H1 (cell line): ENCODE measurements at regions not wholly inside any gene's neighbourhood (a gene's known extent, or its start where the extent isn't known, plus 50 kb on each side); places are given as distances from the start of the nearest gene placed in this dataset.

Experiments
- CTCF ChIA-PET: fragments of 300-600 bp; sonication (Branson Sonifier 250); formaldehyde crosslinking; loops from one replicate; lab custom pipeline; 2021; ENCODE audit not compliant: partially characterized antibody; lab: Charles Lee
- POLR2A ChIA-PET: fragments of 300-600 bp; sonication (Branson Sonifier 250); formaldehyde crosslinking; loops from one replicate; lab custom pipeline; 2021; ENCODE audit warnings: inconsistent platforms; ENCODE audit not compliant: partially characterized antibody; lab: Charles Lee
- DNase-seq, 2 experiments: peaks; one replicate each; pipeline versions ENCODE4 v3.0.0 to v3.0.0-alpha.2; 2010 to 2022; ENCODE audit warnings: low spot score in 2 of 2, low read depth in 1 of 2, mixed read lengths in 1 of 2
- FAIRE-seq: peaks from 2 replicates; lab custom pipeline; 2011; peaks lifted over from hg19 to GRCh38; lab: Jason Lieb, UNC
- H2AFZ ChIP-seq: 2 replicates; pipeline ENCODE4 v1.8.1; 2012; ENCODE audit warnings: low read length, inconsistent platforms
- H2AK5ac ChIP-seq: 2 replicates; pipeline ENCODE4 v1.6.1; 2013; ENCODE audit warnings: low read depth, low read length
- H2BK120ac ChIP-seq: replicated peaks from 2 replicates; pipeline ENCODE3; 2013; ENCODE audit warnings: low read depth, low read length, inconsistent platforms
- H2BK12ac ChIP-seq: 2 replicates; pipeline ENCODE4 v1.6.1; 2013; ENCODE audit warnings: low read depth, low read length
- H2BK15ac ChIP-seq: 2 replicates; pipeline ENCODE4 v1.6.1; 2013; ENCODE audit warnings: low read length
- H2BK20ac ChIP-seq: 2 replicates; pipeline ENCODE4 v1.6.1; 2013; ENCODE audit warnings: low read length
- H2BK5ac ChIP-seq: 2 replicates; pipeline ENCODE4 v1.6.1; 2013; ENCODE audit warnings: low read depth, low read length
- H3K14ac ChIP-seq: 2 replicates; pipeline ENCODE4 v1.6.1; 2013; ENCODE audit warnings: inconsistent platforms; ENCODE audit not compliant: insufficient read length
- H3K18ac ChIP-seq: 2 replicates; pipeline ENCODE4 v1.6.1; 2013; ENCODE audit warnings: low read length; ENCODE audit errors: extremely low read depth
- H3K23ac ChIP-seq: 2 replicates; pipeline ENCODE4 v1.6.1; 2013; ENCODE audit warnings: inconsistent platforms; ENCODE audit not compliant: insufficient read length
- H3K23me2 ChIP-seq: 2 replicates; pipeline ENCODE4 v1.6.1; 2013; ENCODE audit warnings: low read depth, low read length
- H3K27ac ChIP-seq: 2 replicates; pipeline ENCODE4 v1.6.1; 2011; ENCODE audit warnings: low read depth, low read length, inconsistent platforms
- H3K27me3 ChIP-seq, 4 experiments: replicated peaks in 1 of 4; 1 replicate in 1 of 4; 2 replicates in 3 of 4; pipeline versions ENCODE4 v1.6.1 to v1.8.1; 2011 to 2013; ENCODE audit warnings: low read length in 3 of 4, mild to moderate bottlenecking in 3 of 4, inconsistent platforms in 2 of 4, mixed read lengths in 2 of 4, moderate library complexity in 1 of 4; ENCODE audit not compliant: control insufficient read depth in 3 of 4, insufficient read depth in 3 of 4; ENCODE audit errors: extremely low read depth in 1 of 4
- H3K36me3 ChIP-seq, 4 experiments: 2 replicates each; pipeline versions ENCODE4 v1.6.1 to v1.8.1; 2011 to 2013; ENCODE audit warnings: mild to moderate bottlenecking in 4 of 4, low read length in 3 of 4, moderate library complexity in 2 of 4, control low read depth in 1 of 4, inconsistent platforms in 1 of 4; ENCODE audit not compliant: insufficient read depth in 4 of 4, control insufficient read depth in 2 of 4
- H3K4ac ChIP-seq: replicated peaks from 2 replicates; pipeline ENCODE3; 2013; ENCODE audit warnings: low read length, low read depth, mixed read lengths, inconsistent platforms; ENCODE audit not compliant: insufficient read length
- H3K4me1 ChIP-seq, 4 experiments: replicated peaks in 1 of 4; 1 replicate in 1 of 4; 2 replicates in 3 of 4; pipeline versions ENCODE4 v1.6.1 to v1.8.1; 2011 to 2013; ENCODE audit warnings: low read length in 3 of 4, inconsistent platforms in 2 of 4, mixed read lengths in 1 of 4; ENCODE audit not compliant: insufficient read depth in 4 of 4, control insufficient read depth in 3 of 4
- H3K4me2 ChIP-seq, 2 experiments: 2 replicates each; pipeline versions ENCODE4 v1.6.1 to v1.8.1; 2011 to 2013; ENCODE audit warnings: low read depth in 2 of 2, low read length in 2 of 2, control low read depth in 1 of 2, inconsistent platforms in 1 of 2, mild to moderate bottlenecking in 1 of 2; ENCODE audit not compliant: insufficient read depth in 1 of 2
- H3K4me3 ChIP-seq, 4 experiments: fragments of 200-600, 300-600 bp in 1 of 4; sonication (generic), shearing (Covaris generic), sonication (Bioruptor Twin) in 1 of 4; 2 replicates each; pipeline versions ENCODE4 v1.5.1 to v1.8.1; 2011 to 2016; ENCODE audit warnings: low read length in 4 of 4, low read depth in 3 of 4, control low read depth in 2 of 4, inconsistent platforms in 2 of 4, mild to moderate bottlenecking in 2 of 4, mixed read lengths in 1 of 4, moderate library complexity in 1 of 4; ENCODE audit not compliant: insufficient read depth in 2 of 4; ENCODE audit errors: extremely low read depth in 1 of 4
- H3K56ac ChIP-seq: replicated peaks from 2 replicates; pipeline ENCODE3; 2013; ENCODE audit warnings: low read depth, mild to moderate bottlenecking, mixed read lengths, low read length, inconsistent platforms; ENCODE audit not compliant: insufficient read length
- H3K79me1 ChIP-seq: 2 replicates; pipeline ENCODE4 v1.6.1; 2013; ENCODE audit warnings: low read depth, low read length, control low read depth
- H3K79me2 ChIP-seq, 2 experiments: 2 replicates each; pipeline versions ENCODE4 v1.6.1 to v1.8.1; 2012 to 2013; ENCODE audit warnings: low read length in 2 of 2, mild to moderate bottlenecking in 2 of 2, inconsistent platforms in 1 of 2; ENCODE audit not compliant: insufficient read depth in 2 of 2, control insufficient read depth in 1 of 2
- H3K9ac ChIP-seq, 4 experiments: replicated peaks in 1 of 4; 1 replicate in 1 of 4; 2 replicates in 3 of 4; pipeline versions ENCODE4 v1.6.1 to v1.8.1; 2011 to 2013; ENCODE audit warnings: low read depth in 3 of 4, low read length in 3 of 4, control low read depth in 2 of 4, mild to moderate bottlenecking in 2 of 4, moderate library complexity in 2 of 4, inconsistent platforms in 1 of 4; ENCODE audit errors: extremely low read depth in 1 of 4
- H3K9me3 ChIP-seq, 2 experiments: 2 replicates each; pipeline versions ENCODE4 v1.6.1 to v1.8.1; 2012 to 2013; ENCODE audit warnings: mild to moderate bottlenecking in 2 of 2, moderate library complexity in 2 of 2, control low read depth in 1 of 2, inconsistent platforms in 1 of 2, low read depth in 1 of 2, low read length in 1 of 2, mixed read lengths in 1 of 2; ENCODE audit not compliant: insufficient read depth in 2 of 2
- H4K20me1 ChIP-seq, 2 experiments: replicated peaks in 1 of 2; 2 replicates each; pipeline versions ENCODE3 to v1.8.1; 2011 to 2013; ENCODE audit warnings: inconsistent platforms in 2 of 2, low read length in 2 of 2, mild to moderate bottlenecking in 1 of 2; ENCODE audit not compliant: insufficient read depth in 2 of 2, control insufficient read depth in 1 of 2
- H4K5ac ChIP-seq: 2 replicates; pipeline ENCODE4 v1.6.1; 2013; ENCODE audit warnings: low read length, low read depth, mixed read lengths, inconsistent platforms; ENCODE audit not compliant: insufficient read length
- H4K8ac ChIP-seq: 2 replicates; pipeline ENCODE4 v1.8.0; 2013; ENCODE audit warnings: mild to moderate bottlenecking, moderate library complexity, low read length, inconsistent platforms; ENCODE audit not compliant: insufficient read depth; ENCODE audit errors: extremely low read depth
- H4K91ac ChIP-seq: replicated peaks from 2 replicates; pipeline ENCODE3; 2013; ENCODE audit warnings: low read length, mixed read lengths, inconsistent platforms; ENCODE audit not compliant: insufficient read length
- CEBPB ChIP-seq: IDR thresholded peaks from 2 replicates; pipeline ENCODE4 v1.6.1; 2012; ENCODE audit warnings: low read depth, low read length
- CTCF ChIP-seq, 3 experiments: IDR thresholded peaks; 1 replicate in 2 of 3; 2 replicates in 1 of 3; pipeline versions ENCODE4 v1.5.1 to v1.6.1; 2011; ENCODE audit warnings: low read length in 3 of 3, mild to moderate bottlenecking in 3 of 3, inconsistent platforms in 2 of 3, low read depth in 1 of 3, moderate library complexity in 1 of 3; ENCODE audit not compliant: insufficient read depth in 1 of 3; ENCODE audit errors: control extremely low read depth in 1 of 3
- POU5F1 ChIP-seq: IDR thresholded peaks from 2 replicates; pipeline ENCODE4 v1.6.1; 2011; ENCODE audit warnings: low read depth, mild to moderate bottlenecking, low read length, moderate library complexity
- WGBS, 2 experiments: shearing (Covaris generic) in 1 of 2; methylation state at CpG; one replicate each; pipeline versions ENCODE4 v1.1.6 to v1.1.7; 2013 to 2015; ENCODE audit warnings: low lambda C conversion rate in 2 of 2, mixed read lengths in 2 of 2, inconsistent platforms in 1 of 2, low coverage in 1 of 2, missing lambda C conversion rate in 1 of 2; ENCODE audit not compliant: insufficient replicate concordance in 2 of 2, insufficient coverage in 1 of 2, insufficient read length in 1 of 2; ENCODE audit errors: extremely low coverage in 1 of 2, missing lambda C conversion rate in 1 of 2; 5-methylcytosine and 5-hydroxymethylcytosine counted together

- Histone ChIP-seq H3K79me2 (no peaks in the 10 kb centered on the region), H2BK20ac (no peak overlapping the region; the same call in 1 of the 2 replicates), H3K9me3 (peaks cover 20 to 24% of the 10 kb centered on the region in 2 experiments), H3K4me2 (no peak overlapping the region), H3K27me3 (no peaks in the 10 kb centered on the region), H3K4me3 (no peak overlapping the region; a peak in 1 of 8 replicates), H4K20me1 (no peaks in the 10 kb centered on the region), H3K14ac (no peak overlapping the region), H4K8ac (no peak overlapping the region), H4K5ac (no peak overlapping the region), H3K18ac (no peak overlapping the region; the same call in 1 of the 2 replicates), H2BK120ac (no peak overlapping the region), H3K27ac (0 out of 2 replicates have a peak overlapping the region, but pooled peaks have one; percentile 58), H3K56ac (no peak overlapping the region), H3K23me2 (no peaks in the 10 kb centered on the region), H2BK15ac (no peak overlapping the region), H3K79me1 (no peaks in the 10 kb centered on the region), H3K4me1 (peaks cover 0 to 13% (median 6%) of the 10 kb centered on the region in 4 experiments; a peak in 4 of 7 replicates), H2AK5ac (no peak overlapping the region), H2BK5ac (peak overlapping the region; percentile 29; the same call in 1 of the 2 replicates), H2BK12ac (no peak overlapping the region), H3K23ac (no peak overlapping the region), H4K91ac (no peak overlapping the region), H3K9ac (no peak overlapping the region), H2AFZ (0 out of 2 replicates have a peak overlapping the region, but pooled peaks have one; percentile 1), H3K4ac (no peak overlapping the region), H3K36me3 (peaks cover 0 to 11% (median 3%) of the 10 kb centered on the region in 4 experiments; a peak in 3 of 8 replicates)
- FAIRE-seq: no peak
- WGBS, 2 experiments: 64% methylated on average over 2 of the region's 2 CpGs; no CpG with 5 or more reads in 1 of the 2 experiments
- peak in 1 of 2 experiments; percentile 13 for DNase-seq
- POLR2A ChIA-PET: no interaction called here
- CTCF ChIA-PET: interaction anchor here (0.7 to 3.5 kb wide), 5 partner anchors 10 to 99 kb away, joined by 3 to 20 read pairs (median 4); no protein-coding TSS in a partner anchor
- TF ChIP-seq POU5F1 (no peak), CEBPB (0 out of 2 replicates have a peak, but pooled peaks have one; percentile 31), CTCF (IDR thresholded peaks at IDR 0.05; ENCODE audit: control extremely low read depth in 1 of 3, insufficient read depth in 1 of 3, low read depth in 1 of 3, low read length in 3 of 3) (no peak)
These were observed 89.0 kb upstream of the HMCN1 start for GRCh38 chr1:185645162-185645640.
